Hepatocyte (in vitro differentiated cells): ENCODE measurements at regions not wholly inside any gene's neighbourhood (a gene's known extent, or its start where the extent isn't known, plus 50 kb on each side); places are given as distances from the start of the nearest gene placed in this dataset.

ENCODE experiments used
- DNase-seq: peaks from one replicate; pipeline ENCODE4 v3.0.0-alpha.2; 2016; ENCODE audit warnings: low spot score
- H2AFZ ChIP-seq: fragments of 200-600 bp; sonication (generic); 2 replicates; pipeline ENCODE4 v1.6.0; 2016; ENCODE audit warnings: antibody characterized with exemption, mild to moderate bottlenecking
- H3K27ac ChIP-seq: fragments of 200-600 bp; sonication (generic); 2 replicates; pipeline ENCODE4 v1.5.1; 2016; ENCODE audit warnings: mild to moderate bottlenecking
- H3K27me3 ChIP-seq: fragments of 200-600 bp; sonication (generic); 2 replicates; pipeline ENCODE4 v1.6.1; 2016
- H3K36me3 ChIP-seq: fragments of 200-600 bp; sonication (generic); replicated peaks from 2 replicates; pipeline ENCODE4 v1.5.1; 2016; ENCODE audit warnings: low read depth; ENCODE audit not compliant: insufficient read depth
- H3K4me1 ChIP-seq: fragments of 200-600 bp; sonication (generic); 2 replicates; pipeline ENCODE4 v1.5.1; 2016; ENCODE audit warnings: mild to moderate bottlenecking, moderate library complexity; ENCODE audit not compliant: insufficient read depth
- H3K4me2 ChIP-seq: fragments of 200-600 bp; sonication (generic); 2 replicates; pipeline ENCODE4 v1.6.0; 2016
- H3K4me3 ChIP-seq: fragments of 200-600 bp; sonication (generic); 2 replicates; pipeline ENCODE4 v1.5.1; 2016; ENCODE audit warnings: mild to moderate bottlenecking
- H3K79me2 ChIP-seq: fragments of 200-600 bp; sonication (generic); 2 replicates; pipeline ENCODE4 v1.6.0; 2017; ENCODE audit warnings: mild to moderate bottlenecking
- H3K9me2 ChIP-seq: fragments of 200-600 bp; sonication (generic); replicated peaks from 2 replicates; pipeline ENCODE4 v1.6.0; 2017; ENCODE audit warnings: mild to moderate bottlenecking; ENCODE audit not compliant: insufficient read depth
- H3K9me3 ChIP-seq: fragments of 200-600 bp; sonication (generic); 2 replicates; pipeline ENCODE4 v1.5.1; 2016; ENCODE audit warnings: low read depth, mild to moderate bottlenecking
- H4K20me1 ChIP-seq: fragments of 200-600 bp; sonication (generic); 2 replicates; pipeline ENCODE4 v1.6.0; 2016; ENCODE audit warnings: mild to moderate bottlenecking; ENCODE audit not compliant: insufficient read depth, poor library complexity, severe bottlenecking
- CTCF ChIP-seq: fragments of 200-600 bp; sonication (generic); IDR thresholded peaks from 2 replicates; pipeline ENCODE4 v1.5.1; 2016; ENCODE audit warnings: antibody characterized with exemption, mild to moderate bottlenecking; ENCODE audit not compliant: poor library complexity
- EZH2 ChIP-seq: fragments of 200-600 bp; sonication (generic); IDR thresholded peaks from 2 replicates; pipeline ENCODE4 v1.6.1; 2016; ENCODE audit warnings: antibody characterized with exemption, mild to moderate bottlenecking, borderline replicate concordance
- EZH2phosphoT487 ChIP-seq: fragments of 200-600 bp; sonication (generic); IDR thresholded peaks from one replicate; pipeline ENCODE4 v1.6.1; 2018; ENCODE audit warnings: antibody characterized with exemption, mild to moderate bottlenecking, low read depth, moderate library complexity; ENCODE audit not compliant: unreplicated experiment, severe bottlenecking
- WGBS: methylation state at CpG from one replicate; pipeline ENCODE4 v1.1.6; 2016; ENCODE audit warnings: low lambda C conversion rate; ENCODE audit errors: missing lambda C conversion rate; 5-methylcytosine and 5-hydroxymethylcytosine counted together

- H3K27ac ChIP-seq = no peak overlapping the region
- no peaks in the 10 kb centered on the region for H3K36me3 ChIP-seq
- no peaks in the 10 kb centered on the region for H3K4me1 ChIP-seq
- H3K79me2 ChIP-seq = no peaks in the 10 kb centered on the region
- no peaks in the 10 kb centered on the region for H4K20me1 ChIP-seq
- WGBS = 40% methylated on average over 11 of the region's 11 CpGs
- DNase-seq = peak; percentile 43
- H2AFZ ChIP-seq = no peak overlapping the region
- TF ChIP-seq EZH2 (no peak), EZH2phosphoT487 (no peak), CTCF (no peak)
- no peaks in the 10 kb centered on the region for H3K9me3 ChIP-seq
- H3K27me3 ChIP-seq = no peaks in the 10 kb centered on the region
- no peak overlapping the region for H3K4me3 ChIP-seq
- no peak overlapping the region for H3K4me2 ChIP-seq
- H3K9me2 ChIP-seq = no peaks in the 10 kb centered on the region
Observed at GRCh38 chr11:116162886-116163230, 609.9 kb downstream of the BUD13 start.

- TF ChIP-seq EZH2phosphoT487 (no peak), EZH2 (no peak), CTCF (no peak)
- Histone ChIP-seq H3K4me3 (no peak overlapping the region), H3K9me3 (no peaks in the 10 kb centered on the region), H4K20me1 (no peaks in the 10 kb centered on the region), H3K27me3 (no peaks in the 10 kb centered on the region), H3K79me2 (no peaks in the 10 kb centered on the region), H3K4me2 (no peak overlapping the region), H3K27ac (no peak overlapping the region), H3K36me3 (no peaks in the 10 kb centered on the region), H2AFZ (no peak overlapping the region), H3K9me2 (no peaks in the 10 kb centered on the region), H3K4me1 (no peaks in the 10 kb centered on the region)
- 85% methylated on average over 20 of the region's 20 CpGs for WGBS
- no peak for DNase-seq
Observed at GRCh38 chr11:116162086-116162885, 610.5 kb downstream of the BUD13 start.

- no peak for DNase-seq
- TF ChIP-seq EZH2 = no peak
- TF ChIP-seq EZH2phosphoT487 = no peak
- TF ChIP-seq CTCF = no peak
- peaks cover 8% of the 10 kb centered on the region for H3K9me3 ChIP-seq
- 87% methylated on average over 2 of the region's 2 CpGs for WGBS
- H3K27ac ChIP-seq = no peak overlapping the region
- H2AFZ ChIP-seq = no peak overlapping the region
- no peaks in the 10 kb centered on the region for H4K20me1 ChIP-seq
- no peaks in the 10 kb centered on the region for H3K36me3 ChIP-seq
- H3K27me3 ChIP-seq = no peaks in the 10 kb centered on the region
- no peaks in the 10 kb centered on the region for H3K9me2 ChIP-seq
- no peaks in the 10 kb centered on the region for H3K4me1 ChIP-seq
- no peak overlapping the region for H3K4me2 ChIP-seq
- no peaks in the 10 kb centered on the region for H3K79me2 ChIP-seq
- no peak overlapping the region for H3K4me3 ChIP-seq
Observed at GRCh38 chr11:116148645-116149044, 624.1 kb downstream of the BUD13 start.
